ENCODE measurements at regions not wholly inside any gene's neighbourhood (a gene's known extent, or its start where the extent isn't known, plus 50 kb on each side); places are given as distances from the start of the nearest gene placed in this dataset.

DNA sequence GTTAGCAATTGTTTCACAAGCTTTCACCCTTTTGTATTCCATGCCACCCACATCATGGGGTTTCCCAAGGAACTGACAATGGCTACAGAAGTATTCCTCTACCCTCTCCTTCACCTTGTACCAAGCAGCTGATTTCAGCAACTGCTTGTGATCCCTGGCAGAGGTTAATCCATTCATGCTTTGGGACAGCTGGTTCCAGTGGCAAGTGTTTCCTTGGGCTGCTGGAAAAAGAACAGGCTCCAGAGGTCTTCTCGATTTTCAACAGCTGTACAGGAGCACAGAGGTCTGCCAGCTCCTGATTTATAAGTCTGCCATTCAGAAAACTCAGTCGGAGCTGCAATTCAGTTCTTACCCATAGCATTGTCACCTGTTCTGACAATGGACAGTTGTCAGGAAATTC, 239.2 kb upstream of the CWC22 start:
- no peaks in the 10 kb centered on the region for H3K27me3 Mint-ChIP-seq (ENCODE audit: low read depth)
- no CpG with 5 or more reads among the region's 2 CpGs for WGBS (ENCODE audit: extremely low coverage, insufficient read length, low lambda C conversion rate)
- no peak overlapping the region for H3K56ac ChIP-seq (ENCODE audit: insufficient read length, low read depth, low read length)

More for the DNA sequence above, 239.2 kb upstream of the CWC22 start:
- Histone ChIP-seq H2BK15ac (ENCODE audit: low read depth, low read length) (no peak overlapping the region), H3T11ph (ENCODE audit: low read length) (no peak overlapping the region), H4K20me1 (ENCODE audit: control insufficient read depth, insufficient read depth, insufficient read length) (no peaks in the 10 kb centered on the region), H4K5ac (ENCODE audit: insufficient read length, low read depth, low read length) (no peak overlapping the region), H3K79me2 (ENCODE audit: insufficient read depth, low read length) (no peaks in the 10 kb centered on the region), H3K9me3 (ENCODE audit: control insufficient read depth, low read depth, low read length) (no peaks in the 10 kb centered on the region), H2BK5ac (ENCODE audit: insufficient read length, low read length) (no peak overlapping the region), H2AFZ (ENCODE audit: low read length) (no peak overlapping the region), H3K27me3 (ENCODE audit: insufficient read depth, low read length) (no peaks in the 10 kb centered on the region), H3K79me1 (ENCODE audit: insufficient read depth, low read depth, low read length, poor library complexity, severe bottlenecking) (no peaks in the 10 kb centered on the region), H3K14ac (ENCODE audit: insufficient read depth, low read length) (no peak overlapping the region), H3K23ac (ENCODE audit: insufficient read length, low read depth, low read length) (no peak overlapping the region), H3K23me2 (ENCODE audit: insufficient read length, low read depth, low read length, poor library complexity, severe bottlenecking) (no peaks in the 10 kb centered on the region), H3K27ac (ENCODE audit: insufficient read length, low read depth, low read length) (no peak overlapping the region), H4K8ac (replicated peaks; ENCODE audit: insufficient read length, low read depth, low read length) (no peak overlapping the region), H3K4me2 (ENCODE audit: insufficient read depth, insufficient read length, low read length) (no peak overlapping the region), H2BK20ac (ENCODE audit: low read depth, low read length, poor library complexity, severe bottlenecking) (no peak overlapping the region), H3K9ac (ENCODE audit: extremely low read depth, insufficient read length, low read length) (no peak overlapping the region), H3K4ac (ENCODE audit: low read depth, low read length) (no peak overlapping the region), H2AK5ac (ENCODE audit: insufficient read length, low read length) (no peak overlapping the region), H3K4me1 (ENCODE audit: insufficient read depth, low read length) (no peaks in the 10 kb centered on the region), H2BK12ac (ENCODE audit: insufficient read length, low read depth, low read length) (no peak overlapping the region), H2BK120ac (ENCODE audit: low read depth, low read length, poor library complexity, severe bottlenecking) (no peak overlapping the region), H4K91ac (ENCODE audit: insufficient read length, low read depth, low read length) (no peak overlapping the region), H3K18ac (ENCODE audit: insufficient read length, low read depth, low read length) (no peak overlapping the region)
- Mint-ChIP-seq H3K27ac (peak overlapping the region in 1 of 3 experiments; percentile 74; a peak in 2 of 7 replicates), H3K9me3 (no peaks in the 10 kb centered on the region), H3K4me3 (no peak overlapping the region), H3K36me3 (ENCODE audit: insufficient read depth in 1 of 3, low read depth in 3 of 3) (no peaks in the 10 kb centered on the region), H3K4me1 (peaks cover 6 to 11% of the 10 kb centered on the region in 2 experiments; a peak in 2 of 4 replicates)
- no peak for DNase-seq
- TF ChIP-seq, protein P1, sequence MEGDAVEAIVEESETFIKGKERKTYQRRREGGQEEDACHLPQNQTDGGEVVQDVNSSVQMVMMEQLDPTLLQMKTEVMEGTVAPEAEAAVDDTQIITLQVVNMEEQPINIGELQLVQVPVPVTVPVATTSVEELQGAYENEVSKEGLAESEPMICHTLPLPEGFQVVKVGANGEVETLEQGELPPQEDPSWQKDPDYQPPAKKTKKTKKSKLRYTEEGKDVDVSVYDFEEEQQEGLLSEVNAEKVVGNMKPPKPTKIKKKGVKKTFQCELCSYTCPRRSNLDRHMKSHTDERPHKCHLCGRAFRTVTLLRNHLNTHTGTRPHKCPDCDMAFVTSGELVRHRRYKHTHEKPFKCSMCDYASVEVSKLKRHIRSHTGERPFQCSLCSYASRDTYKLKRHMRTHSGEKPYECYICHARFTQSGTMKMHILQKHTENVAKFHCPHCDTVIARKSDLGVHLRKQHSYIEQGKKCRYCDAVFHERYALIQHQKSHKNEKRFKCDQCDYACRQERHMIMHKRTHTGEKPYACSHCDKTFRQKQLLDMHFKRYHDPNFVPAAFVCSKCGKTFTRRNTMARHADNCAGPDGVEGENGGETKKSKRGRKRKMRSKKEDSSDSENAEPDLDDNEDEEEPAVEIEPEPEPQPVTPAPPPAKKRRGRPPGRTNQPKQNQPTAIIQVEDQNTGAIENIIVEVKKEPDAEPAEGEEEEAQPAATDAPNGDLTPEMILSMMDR (conservative IDR thresholded peaks at IDR 0.05) = no peak

Measured in H9 (cell line).